Endodermal cell (in vitro differentiated cells): ENCODE measurements at regions not wholly inside any gene's neighbourhood (a gene's known extent, or its start where the extent isn't known, plus 50 kb on each side); places are given as distances from the start of the nearest gene placed in this dataset.

ENCODE experiments used
- DNase-seq: peaks from one replicate; pipeline ENCODE4 v3.0.0-alpha.2; 2017
- H3K27ac ChIP-seq: 2 replicates; pipeline ENCODE4 v1.5.1; 2013; ENCODE audit warnings: mild to moderate bottlenecking, low read depth, low read length, moderate library complexity
- H3K27me3 ChIP-seq: 2 replicates; pipeline ENCODE4 v1.6.1; 2013; ENCODE audit warnings: mild to moderate bottlenecking, low read length, moderate library complexity; ENCODE audit not compliant: insufficient read depth, control insufficient read depth, poor library complexity, severe bottlenecking
- H3K36me3 ChIP-seq: 2 replicates; pipeline ENCODE4 v1.7.0; 2013; ENCODE audit warnings: mild to moderate bottlenecking, low read length, moderate library complexity; ENCODE audit not compliant: control insufficient read depth, insufficient read depth
- H3K4me1 ChIP-seq: one replicate; pipeline ENCODE4 v1.7.0; 2013; ENCODE audit warnings: low read length; ENCODE audit not compliant: control insufficient read depth, insufficient read depth
- H3K4me3 ChIP-seq: 2 replicates; pipeline ENCODE4 v1.5.1; 2013; ENCODE audit warnings: mild to moderate bottlenecking, low read length, moderate library complexity
- H3K9ac ChIP-seq: 2 replicates; pipeline ENCODE4 v1.6.1; 2013; ENCODE audit warnings: mild to moderate bottlenecking, low read length, moderate library complexity; ENCODE audit not compliant: poor library complexity, severe bottlenecking; ENCODE audit errors: extremely low read depth
- H3K9me3 ChIP-seq: 2 replicates; pipeline ENCODE4 v1.6.1; 2013; ENCODE audit warnings: mild to moderate bottlenecking, low read length, moderate library complexity; ENCODE audit not compliant: control insufficient read depth
- H3K27ac Mint-ChIP-seq: 2 replicates; pipeline ENCODE4 v1.8.0; 2020; ENCODE audit warnings: mixed read lengths
- H3K27me3 Mint-ChIP-seq: 2 replicates; pipeline ENCODE4 v1.8.0; 2021; ENCODE audit warnings: mild to moderate bottlenecking, mixed read lengths; ENCODE audit not compliant: insufficient read depth
- H3K36me3 Mint-ChIP-seq: 2 replicates; pipeline ENCODE4 v1.8.0; 2020; ENCODE audit warnings: low read depth, mixed read lengths
- H3K4me1 Mint-ChIP-seq: 2 replicates; pipeline ENCODE4 v1.8.0; 2020; ENCODE audit warnings: mixed read lengths
- H3K4me3 Mint-ChIP-seq: 2 replicates; pipeline ENCODE4 v1.8.0; 2020; ENCODE audit warnings: mild to moderate bottlenecking, moderate library complexity, mixed read lengths
- H3K9me3 Mint-ChIP-seq: 2 replicates; pipeline ENCODE4 v1.8.0; 2020; ENCODE audit warnings: mild to moderate bottlenecking, mixed read lengths
- WGBS, 2 experiments: methylation state at CpG; one replicate each; pipeline versions ENCODE4 v1.1.5 to v1.1.7; 2013; ENCODE audit warnings: missing lambda C conversion rate in 2 of 2, mixed read lengths in 1 of 2; ENCODE audit not compliant: insufficient coverage in 1 of 2, insufficient read length in 1 of 2; 5-methylcytosine and 5-hydroxymethylcytosine counted together
- TF ChIP-seq, protein P1 (sequence below): fragments of 200-600 bp; sonication (generic); conservative IDR thresholded peaks from 2 replicates; pipeline ENCODE4 v1.5.0; 2021; ENCODE audit warnings: antibody characterized with exemption, mild to moderate bottlenecking

DNA sequence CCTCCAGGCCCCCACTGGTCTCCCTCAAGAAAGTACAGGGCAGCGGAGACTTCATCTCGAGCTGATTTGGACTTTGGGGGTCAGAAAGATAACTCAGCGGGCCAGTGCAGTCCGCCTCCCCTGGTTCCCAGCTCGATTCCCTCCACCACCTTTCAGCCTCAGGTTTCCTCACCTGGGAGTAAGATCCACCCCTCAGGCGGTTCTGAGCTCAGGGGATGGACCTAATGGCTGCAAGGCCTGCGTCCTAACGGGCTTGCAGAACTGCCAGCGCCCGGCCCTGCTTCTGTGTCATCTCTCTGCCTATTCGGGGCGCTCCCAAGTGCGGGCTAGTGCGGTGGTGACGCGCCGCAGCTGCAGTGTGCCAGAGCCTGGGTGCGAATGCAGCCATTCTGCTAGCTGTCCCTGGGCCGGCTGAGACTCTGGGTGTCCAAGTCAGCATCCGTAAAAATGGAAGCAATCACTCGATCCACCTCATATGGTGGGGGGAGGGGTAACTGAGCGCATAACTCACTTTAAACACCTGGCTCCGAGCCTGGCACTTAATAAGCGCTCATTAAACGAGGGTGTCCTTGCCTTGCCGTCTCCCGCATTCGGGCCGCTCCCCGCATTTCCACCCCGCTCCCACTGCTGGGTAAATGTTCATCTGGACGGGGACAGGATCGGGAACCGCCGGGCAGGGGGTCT, 129.6 kb upstream of the LHX1 start:
- TF ChIP-seq, protein P1, sequence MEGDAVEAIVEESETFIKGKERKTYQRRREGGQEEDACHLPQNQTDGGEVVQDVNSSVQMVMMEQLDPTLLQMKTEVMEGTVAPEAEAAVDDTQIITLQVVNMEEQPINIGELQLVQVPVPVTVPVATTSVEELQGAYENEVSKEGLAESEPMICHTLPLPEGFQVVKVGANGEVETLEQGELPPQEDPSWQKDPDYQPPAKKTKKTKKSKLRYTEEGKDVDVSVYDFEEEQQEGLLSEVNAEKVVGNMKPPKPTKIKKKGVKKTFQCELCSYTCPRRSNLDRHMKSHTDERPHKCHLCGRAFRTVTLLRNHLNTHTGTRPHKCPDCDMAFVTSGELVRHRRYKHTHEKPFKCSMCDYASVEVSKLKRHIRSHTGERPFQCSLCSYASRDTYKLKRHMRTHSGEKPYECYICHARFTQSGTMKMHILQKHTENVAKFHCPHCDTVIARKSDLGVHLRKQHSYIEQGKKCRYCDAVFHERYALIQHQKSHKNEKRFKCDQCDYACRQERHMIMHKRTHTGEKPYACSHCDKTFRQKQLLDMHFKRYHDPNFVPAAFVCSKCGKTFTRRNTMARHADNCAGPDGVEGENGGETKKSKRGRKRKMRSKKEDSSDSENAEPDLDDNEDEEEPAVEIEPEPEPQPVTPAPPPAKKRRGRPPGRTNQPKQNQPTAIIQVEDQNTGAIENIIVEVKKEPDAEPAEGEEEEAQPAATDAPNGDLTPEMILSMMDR: no peak
- Histone ChIP-seq H3K9ac (no peak overlapping the region), H3K27me3 (peaks cover 38% of the 10 kb centered on the region), H3K9me3 (no peaks in the 10 kb centered on the region), H3K36me3 (no peaks in the 10 kb centered on the region), H3K27ac (no peak overlapping the region), H3K4me1 (peaks cover 4% of the 10 kb centered on the region), H3K4me3 (peak overlapping the region; percentile 69)
- WGBS, 2 experiments: 39 to 53% methylated on average over 13 to 35 of the region's 35 CpGs
- peak overlapping the region; percentile 49 for H3K4me3 Mint-ChIP-seq
- H3K36me3 Mint-ChIP-seq: no peaks in the 10 kb centered on the region
- peaks cover 6% of the 10 kb centered on the region for H3K4me1 Mint-ChIP-seq
- H3K9me3 Mint-ChIP-seq: no peaks in the 10 kb centered on the region
- DNase-seq: peak; percentile 80
- no peak overlapping the region for H3K27ac Mint-ChIP-seq
- H3K27me3 Mint-ChIP-seq: peaks cover 40% of the 10 kb centered on the region

DNA sequence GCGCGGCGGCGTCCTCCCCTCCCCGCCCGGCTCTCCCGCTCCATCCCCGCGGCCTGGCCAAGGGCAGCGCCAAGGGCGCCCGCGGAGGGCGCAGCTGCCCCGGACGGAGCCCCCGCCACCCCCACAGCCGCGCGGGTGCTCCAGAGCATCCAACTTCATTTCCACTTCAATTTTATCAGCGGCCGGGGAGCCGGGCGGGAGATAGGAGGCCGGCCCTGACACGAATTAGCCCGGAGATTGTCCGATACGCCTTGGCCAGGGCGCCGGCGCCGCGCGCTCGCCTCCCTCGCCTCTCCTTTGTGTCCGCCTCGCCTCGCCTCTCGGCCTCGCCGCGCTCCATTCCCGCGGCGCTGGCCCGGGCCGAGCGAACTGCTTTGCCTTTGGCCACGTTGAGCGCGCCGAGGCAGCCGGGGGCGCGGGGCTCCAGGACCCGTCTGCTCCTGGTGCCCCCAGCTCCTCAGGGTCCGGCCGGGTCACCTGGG, 129.1 kb upstream of the LHX1 start:
- H3K9ac ChIP-seq: no peak overlapping the region
- H3K27me3 ChIP-seq: peaks cover 38% of the 10 kb centered on the region
- DNase-seq: peak; percentile 88
- Mint-ChIP-seq H3K36me3 (no peaks in the 10 kb centered on the region), H3K9me3 (no peaks in the 10 kb centered on the region), H3K4me3 (peak overlapping the region; percentile 49), H3K27ac (no peak overlapping the region), H3K4me1 (peaks cover 11% of the 10 kb centered on the region), H3K27me3 (peaks cover 40% of the 10 kb centered on the region)
- WGBS, 2 experiments: 0 to 2% methylated on average over 29 to 60 of the region's 60 CpGs
- peaks cover 7% of the 10 kb centered on the region for H3K4me1 ChIP-seq
- TF ChIP-seq, protein P1: peak; percentile 25
- no peaks in the 10 kb centered on the region for H3K36me3 ChIP-seq
- no peaks in the 10 kb centered on the region for H3K9me3 ChIP-seq
- H3K4me3 ChIP-seq: peak overlapping the region; percentile 69
- no peak overlapping the region for H3K27ac ChIP-seq

DNA sequence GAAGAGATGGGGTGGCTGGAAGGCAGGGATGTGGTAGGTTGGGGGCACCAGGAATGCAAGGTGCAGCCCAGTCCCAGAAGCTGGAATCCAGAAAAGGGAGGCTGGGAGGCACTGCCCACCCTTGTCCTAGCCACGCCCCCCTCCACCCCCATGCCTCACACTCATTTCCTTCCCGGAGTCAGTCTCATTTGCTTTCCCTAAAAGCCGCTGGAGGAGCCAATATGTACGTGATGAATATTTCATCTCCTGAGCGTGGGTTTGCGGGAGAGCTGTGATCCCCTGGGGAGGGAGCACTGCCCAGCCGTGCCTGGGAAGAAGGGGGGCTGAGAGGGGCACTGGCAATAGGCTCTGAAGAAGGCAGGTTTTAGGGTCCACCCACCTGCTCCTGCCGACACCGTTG, 124.5 kb upstream of the LHX1 start:
- peak overlapping the region; percentile 35 for H3K4me3 Mint-ChIP-seq

More for the DNA sequence above, 124.5 kb upstream of the LHX1 start:
- no peaks in the 10 kb centered on the region for H3K36me3 ChIP-seq
- peaks cover 18% of the 10 kb centered on the region for H3K4me1 ChIP-seq
- no peaks in the 10 kb centered on the region for H3K36me3 Mint-ChIP-seq
- peak; percentile 77 for DNase-seq
- H3K9me3 Mint-ChIP-seq: no peaks in the 10 kb centered on the region
- H3K27ac ChIP-seq: no peak overlapping the region
- peaks cover 32% of the 10 kb centered on the region for H3K27me3 Mint-ChIP-seq
- H3K9ac ChIP-seq: no peak overlapping the region
- TF ChIP-seq, protein P1: no peak
- no peak overlapping the region for H3K4me3 ChIP-seq
- 28 to 52% methylated on average over 4 to 9 of the region's 9 CpGs for WGBS, 2 experiments
- H3K27me3 ChIP-seq: peaks cover 25% of the 10 kb centered on the region
- H3K4me1 Mint-ChIP-seq: peaks cover 44% of the 10 kb centered on the region
- no peak overlapping the region for H3K27ac Mint-ChIP-seq
- H3K9me3 ChIP-seq: no peaks in the 10 kb centered on the region
